ENCODE measurements at regions not wholly inside any gene's neighbourhood (a gene's known extent, or its start where the extent isn't known, plus 50 kb on each side); places are given as distances from the start of the nearest gene placed in this dataset.
"Not testable (repeated sequence)": the region's sequence is repeated elsewhere in the genome, so short reads cannot be mapped to it uniquely, and the experiment has no call there.

DNA sequence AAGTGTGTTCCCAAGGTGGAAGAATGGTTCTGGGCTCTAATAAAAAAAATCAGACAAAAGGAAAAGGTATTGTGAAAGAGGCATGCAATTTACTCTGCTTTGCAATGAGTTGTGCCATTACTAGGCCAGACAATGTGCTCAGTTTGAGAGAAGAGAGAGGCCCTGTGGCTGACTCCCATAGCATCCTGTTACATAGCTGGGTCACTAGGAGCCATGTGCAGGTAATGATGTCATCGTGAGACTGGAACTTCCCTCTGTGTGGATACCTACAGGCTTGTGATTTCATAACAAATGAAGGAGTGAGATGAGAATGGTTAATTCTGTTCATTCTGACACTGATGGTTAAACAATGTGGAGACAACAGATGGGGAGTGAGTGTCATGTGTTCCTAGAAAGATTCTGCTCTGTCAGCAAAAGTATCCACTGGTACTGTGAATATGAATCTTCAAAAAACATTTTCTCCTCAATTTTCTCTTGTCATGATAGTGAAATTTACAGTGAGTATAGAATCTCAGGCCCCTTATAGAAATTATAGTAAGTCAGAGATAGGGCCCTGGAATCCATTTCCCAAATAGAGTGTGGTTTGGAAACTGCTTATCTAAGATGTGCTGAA is 648.7 kb upstream of the DPPA4 start:
- H3K9ac ChIP-seq (ENCODE audit: low read depth, low read length), result no peak overlapping the region

DNA sequence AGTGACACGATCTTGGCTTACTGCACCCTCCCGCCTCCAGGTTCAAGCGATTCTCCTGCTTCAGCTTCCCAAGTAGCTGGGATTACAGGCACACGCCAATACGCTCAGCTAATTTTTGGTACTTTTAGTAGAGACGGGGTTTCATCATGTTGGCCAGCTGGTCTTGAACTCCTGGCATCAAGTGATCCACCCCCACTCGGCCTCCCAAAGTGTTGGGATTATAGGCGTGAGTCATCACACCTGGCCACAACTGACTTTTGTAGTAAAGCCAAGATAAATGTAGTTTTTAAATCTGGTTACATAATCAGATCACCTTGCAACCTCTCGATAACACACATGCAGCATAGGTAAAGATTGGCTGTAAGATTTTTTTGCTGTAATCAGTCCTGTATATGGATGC is 657.5 kb upstream of the DPPA4 start:
- no peaks in the 10 kb centered on the region for H3K36me3 ChIP-seq (ENCODE audit: insufficient read depth, low read length)
- H3K4me1 ChIP-seq (ENCODE audit: insufficient read depth, low read length), result no peaks in the 10 kb centered on the region
- no peaks in the 10 kb centered on the region for H3K9me3 ChIP-seq (ENCODE audit: control insufficient read depth, insufficient read depth, low read length)
- no peak overlapping the region for H3K9ac ChIP-seq (ENCODE audit: low read depth, low read length)

More for the DNA sequence above, 648.7 kb upstream of the DPPA4 start:
- Histone ChIP-seq H3K4me1 (ENCODE audit: insufficient read depth, low read length) (no peaks in the 10 kb centered on the region), H3K36me3 (ENCODE audit: insufficient read depth, low read length) (no peaks in the 10 kb centered on the region), H3K9me3 (ENCODE audit: control insufficient read depth, insufficient read depth, low read length) (no peaks in the 10 kb centered on the region)

DNA sequence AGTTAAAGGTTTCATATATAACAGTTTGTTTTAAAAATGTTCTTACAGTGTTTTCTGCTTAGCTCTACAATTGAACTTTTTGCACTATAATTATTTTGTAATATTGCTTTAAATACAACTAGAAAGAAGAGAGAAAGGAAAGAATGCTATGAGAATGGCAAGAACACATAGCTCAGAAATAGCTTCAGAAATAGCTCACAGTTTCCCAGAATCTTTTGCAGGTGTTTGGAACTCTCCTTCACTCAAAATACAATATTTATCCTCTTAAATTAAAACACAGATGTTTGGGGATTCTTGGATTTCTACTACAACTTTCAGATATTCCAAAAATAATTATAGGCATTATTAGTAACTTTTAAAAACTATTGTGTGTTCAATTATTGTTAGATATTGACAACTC is 658.0 kb upstream of the DPPA4 start:
- no peaks in the 10 kb centered on the region for H3K36me3 ChIP-seq (ENCODE audit: insufficient read depth, low read length)
- no peaks in the 10 kb centered on the region for H3K4me1 ChIP-seq (ENCODE audit: insufficient read depth, low read length)
- H3K9me3 ChIP-seq (ENCODE audit: control insufficient read depth, insufficient read depth, low read length), result no peaks in the 10 kb centered on the region
- no peak overlapping the region for H3K9ac ChIP-seq (ENCODE audit: low read depth, low read length)

DNA sequence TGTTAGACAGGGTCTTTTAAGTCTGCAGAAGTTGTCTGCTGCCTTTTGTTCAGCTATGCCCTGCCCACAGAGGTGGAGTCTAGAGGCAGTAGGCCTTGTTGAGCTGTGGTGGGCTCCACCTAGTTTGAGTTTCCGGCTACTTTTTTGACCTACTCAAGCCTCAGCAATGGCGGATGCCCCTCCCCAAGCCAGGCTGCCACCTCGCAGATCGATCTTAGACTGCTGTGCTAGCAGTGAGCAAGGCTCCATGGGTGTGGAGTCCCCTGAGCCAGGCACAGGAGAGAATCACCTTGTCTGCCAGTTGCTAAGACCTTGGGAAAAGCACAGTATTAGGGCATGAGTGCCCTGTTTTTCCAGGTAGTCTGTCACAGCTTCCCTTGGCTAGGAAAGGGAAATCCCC is 664.6 kb upstream of the DPPA4 start:
- H3K4me1 ChIP-seq (ENCODE audit: insufficient read depth, low read length); H3K9ac ChIP-seq (ENCODE audit: low read depth, low read length); H3K9me3 ChIP-seq (ENCODE audit: control insufficient read depth, insufficient read depth, low read length): not testable (repeated sequence)

DNA sequence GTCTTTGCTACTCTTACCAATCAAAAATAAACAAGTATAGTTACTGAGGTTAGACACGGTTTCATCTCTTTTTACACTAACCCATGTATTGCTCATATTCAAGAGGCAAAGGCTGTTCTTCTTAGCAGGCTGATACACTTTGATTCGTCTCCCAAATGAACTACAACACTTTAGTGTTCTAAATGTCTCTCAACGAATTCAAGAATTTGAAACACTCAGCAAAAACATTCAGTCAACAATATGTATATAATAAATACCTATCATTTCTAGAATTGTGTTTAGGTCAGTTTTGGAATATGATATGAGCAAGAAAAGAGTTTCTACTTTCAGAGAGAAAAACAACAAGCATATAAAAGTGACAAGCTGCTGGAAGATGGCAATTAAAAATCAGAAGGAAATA is 669.6 kb upstream of the DPPA4 start:
- Histone ChIP-seq H3K4me1 (ENCODE audit: insufficient read depth, low read length) (no peaks in the 10 kb centered on the region), H3K9me3 (ENCODE audit: control insufficient read depth, insufficient read depth, low read length) (no peaks in the 10 kb centered on the region), H3K9ac (ENCODE audit: low read depth, low read length) (no peak overlapping the region), H3K36me3 (ENCODE audit: insufficient read depth, low read length) (no peaks in the 10 kb centered on the region)

More for the DNA sequence above, 664.6 kb upstream of the DPPA4 start:
- H3K36me3 ChIP-seq (ENCODE audit: insufficient read depth, low read length), result not testable (repeated sequence)

DNA sequence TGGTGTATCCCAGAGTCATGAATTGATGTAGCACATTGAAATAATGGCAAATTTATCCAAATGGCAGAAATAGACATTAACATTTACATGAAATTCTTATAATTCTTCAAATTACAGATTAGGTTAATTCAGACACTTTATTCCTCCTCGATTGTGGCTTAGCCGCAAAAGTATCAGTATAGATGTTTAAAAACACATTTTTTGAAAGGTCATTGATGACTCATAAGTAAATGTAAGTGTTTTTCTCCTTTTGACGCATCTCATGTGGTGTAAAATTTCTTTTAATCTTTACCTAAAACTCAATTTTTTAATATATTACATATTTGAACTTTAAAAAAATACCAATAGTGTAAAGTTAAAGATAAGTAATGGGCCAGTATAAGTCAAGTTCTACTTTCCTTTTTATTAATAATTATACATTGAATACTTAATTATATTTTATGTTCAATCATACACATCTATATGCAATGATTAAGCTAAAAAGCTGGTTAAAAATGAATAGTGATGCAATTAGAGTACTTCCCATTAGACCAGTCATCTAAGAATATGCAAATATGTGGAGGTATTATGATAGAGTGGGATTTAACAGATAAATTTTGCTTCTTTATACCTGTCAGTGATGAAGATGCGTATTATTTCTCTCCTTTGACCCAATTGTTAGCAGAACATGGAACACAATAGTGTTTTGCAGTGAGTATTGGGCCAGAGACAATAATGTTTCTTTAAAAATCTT is 678.1 kb upstream of the DPPA4 start:
- Histone ChIP-seq H3K36me3 (ENCODE audit: insufficient read depth, low read length) (no peaks in the 10 kb centered on the region), H3K9me3 (ENCODE audit: control insufficient read depth, insufficient read depth, low read length) (no peaks in the 10 kb centered on the region), H3K9ac (ENCODE audit: low read depth, low read length) (no peak overlapping the region), H3K4me1 (ENCODE audit: insufficient read depth, low read length) (peaks cover 15% of the 10 kb centered on the region)

DNA sequence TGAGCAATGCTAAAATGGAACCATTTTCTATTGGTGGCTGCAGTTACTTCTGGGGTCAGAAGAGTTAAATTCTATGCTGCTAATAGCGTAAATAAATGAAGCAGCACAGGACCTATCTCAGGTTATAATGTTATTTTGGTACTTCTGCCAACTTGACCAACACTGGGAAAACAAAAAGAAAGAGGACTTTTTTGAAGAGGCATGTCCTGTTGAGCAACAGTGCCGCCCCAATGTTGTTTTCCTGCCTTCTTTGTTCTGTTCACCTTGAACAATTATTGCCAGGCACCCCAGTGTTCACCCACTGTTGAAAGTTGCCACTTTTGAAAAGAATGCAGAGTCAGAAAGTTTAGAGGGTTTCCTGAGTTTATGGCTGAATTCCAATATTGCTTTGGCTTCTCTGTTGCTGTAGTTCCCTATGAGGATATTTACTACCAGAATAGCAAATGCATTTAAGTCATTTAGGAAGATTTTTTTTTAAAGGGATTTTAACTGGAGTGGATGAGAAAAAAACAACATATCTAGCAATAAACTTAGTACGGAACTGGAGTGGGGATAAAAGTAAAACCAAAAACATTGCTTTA is 679.0 kb upstream of the DPPA4 start:
- Histone ChIP-seq H3K36me3 (ENCODE audit: insufficient read depth, low read length) (no peaks in the 10 kb centered on the region), H3K9me3 (ENCODE audit: control insufficient read depth, insufficient read depth, low read length) (no peaks in the 10 kb centered on the region), H3K9ac (ENCODE audit: low read depth, low read length) (no peak overlapping the region), H3K4me1 (ENCODE audit: insufficient read depth, low read length) (peaks cover 15% of the 10 kb centered on the region)

DNA sequence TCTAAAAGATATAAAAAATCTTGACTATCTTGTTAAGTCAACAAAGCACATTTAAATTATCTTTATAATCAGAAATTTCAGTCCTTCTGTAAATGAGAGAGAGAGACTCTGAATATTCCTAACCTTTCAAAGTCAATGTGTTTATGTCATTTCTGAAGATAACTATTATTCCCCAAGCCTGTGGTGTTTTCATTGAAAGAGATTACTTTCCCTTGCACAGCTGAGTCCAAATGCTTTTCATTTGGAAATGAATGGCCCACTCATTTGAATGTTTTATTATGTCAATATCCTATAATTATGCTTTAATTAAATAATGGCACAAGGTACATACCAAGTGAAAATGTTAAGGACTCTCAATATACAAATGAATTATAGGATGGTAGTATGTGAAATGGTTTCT is 680.0 kb upstream of the DPPA4 start:
- H3K36me3 ChIP-seq (ENCODE audit: insufficient read depth, low read length), result no peaks in the 10 kb centered on the region
- H3K9ac ChIP-seq (ENCODE audit: low read depth, low read length), result no peak overlapping the region
- H3K4me1 ChIP-seq (ENCODE audit: insufficient read depth, low read length), result peaks cover 15% of the 10 kb centered on the region
- H3K9me3 ChIP-seq (ENCODE audit: control insufficient read depth, insufficient read depth, low read length), result no peaks in the 10 kb centered on the region

DNA sequence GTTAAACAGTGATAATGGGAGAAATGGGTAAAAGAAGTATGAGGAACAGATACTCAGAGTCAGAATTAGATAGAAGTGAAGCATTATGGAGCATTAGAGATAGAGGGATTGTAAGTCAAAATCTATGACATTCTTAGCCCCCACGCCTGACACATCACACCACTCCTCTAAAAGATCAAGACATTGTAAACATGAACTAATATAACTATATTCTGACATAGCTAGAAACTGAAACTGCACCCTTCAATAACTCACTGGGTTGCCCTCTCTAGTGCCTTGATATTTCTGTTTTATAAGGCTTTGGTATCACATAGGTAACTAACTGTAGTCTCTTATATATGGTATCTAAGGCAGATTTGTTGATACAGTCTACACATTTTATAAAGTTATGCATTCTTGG is 684.3 kb upstream of the DPPA4 start:
- Histone ChIP-seq H3K9ac (ENCODE audit: low read depth, low read length) (no peak overlapping the region), H3K4me1 (ENCODE audit: insufficient read depth, low read length) (peaks cover 8% of the 10 kb centered on the region), H3K36me3 (ENCODE audit: insufficient read depth, low read length) (no peaks in the 10 kb centered on the region), H3K9me3 (ENCODE audit: control insufficient read depth, insufficient read depth, low read length) (no peaks in the 10 kb centered on the region)

DNA sequence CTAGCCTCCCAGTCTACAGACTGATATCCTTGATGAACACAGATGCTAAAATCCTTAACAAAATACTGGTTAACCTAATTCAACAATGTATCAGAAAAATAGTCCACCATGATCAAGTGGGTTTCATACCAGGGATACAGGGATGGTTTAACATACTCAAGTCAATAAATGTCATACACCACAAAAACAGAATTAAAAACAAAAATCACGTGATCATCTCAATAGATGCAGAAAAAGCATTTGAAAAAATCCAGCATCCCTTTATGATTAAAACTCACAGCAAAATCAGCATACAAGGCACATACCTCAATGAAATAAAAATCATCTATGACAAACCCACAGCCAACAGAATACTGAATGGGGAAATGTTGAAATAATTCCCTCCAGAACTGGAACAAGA is 685.7 kb upstream of the DPPA4 start:
- H3K36me3 ChIP-seq (ENCODE audit: insufficient read depth, low read length); H3K4me1 ChIP-seq (ENCODE audit: insufficient read depth, low read length); H3K9me3 ChIP-seq (ENCODE audit: control insufficient read depth, insufficient read depth, low read length); H3K9ac ChIP-seq (ENCODE audit: low read depth, low read length): not testable (repeated sequence)

DNA sequence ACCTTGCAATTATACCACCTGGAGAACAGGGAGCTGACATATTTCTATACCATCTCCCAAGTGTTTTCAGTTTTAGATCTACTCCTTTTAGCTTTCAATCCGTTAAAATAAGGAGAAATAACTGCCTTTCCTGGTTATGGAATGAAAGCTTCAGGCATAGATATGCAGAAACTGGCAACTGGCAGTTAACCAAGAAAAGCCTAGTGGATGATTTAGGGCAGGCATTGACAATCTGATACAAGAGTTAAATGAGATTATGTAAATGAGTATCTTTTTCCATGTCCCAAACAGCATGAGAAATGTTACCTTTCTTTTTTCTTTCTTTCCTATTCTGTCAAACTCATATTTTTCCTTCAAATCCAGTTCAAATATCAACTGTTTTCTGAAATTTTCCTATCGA is 689.1 kb upstream of the DPPA4 start:
- H3K9me3 ChIP-seq (ENCODE audit: control insufficient read depth, insufficient read depth, low read length), result no peaks in the 10 kb centered on the region
- no peaks in the 10 kb centered on the region for H3K4me1 ChIP-seq (ENCODE audit: insufficient read depth, low read length)
- H3K9ac ChIP-seq (ENCODE audit: low read depth, low read length), result no peak overlapping the region
- H3K36me3 ChIP-seq (ENCODE audit: insufficient read depth, low read length), result no peaks in the 10 kb centered on the region

DNA sequence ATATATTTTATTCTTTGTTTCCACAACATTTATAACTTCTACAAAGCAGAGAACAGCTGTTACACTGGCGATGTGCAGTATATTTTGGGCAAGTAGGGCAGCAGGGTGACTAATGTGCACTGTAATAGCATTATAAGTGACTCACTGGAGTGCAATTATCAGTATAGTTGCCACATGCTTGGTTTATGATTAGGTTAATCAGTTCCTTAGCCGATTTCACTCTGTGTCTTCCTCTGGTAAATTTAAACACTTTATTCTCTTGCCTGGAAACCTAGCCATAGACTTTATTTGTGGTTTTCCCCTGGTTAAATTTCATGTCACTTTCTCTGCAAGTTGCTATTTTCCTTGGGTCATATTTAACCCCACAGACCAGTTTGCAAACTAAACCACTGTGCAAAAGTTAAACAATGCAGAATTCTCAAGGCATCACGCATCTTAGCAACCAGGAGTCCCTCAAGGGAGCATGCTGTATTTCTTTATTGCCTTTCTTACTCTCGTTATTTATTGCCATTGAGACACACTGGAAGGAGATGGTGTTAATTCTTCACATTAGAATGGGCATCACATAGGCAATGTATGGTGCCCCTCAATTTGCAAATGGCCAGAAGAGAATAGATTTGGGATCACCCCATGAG is 690.2 kb upstream of the DPPA4 start:
- Histone ChIP-seq H3K9me3 (ENCODE audit: control insufficient read depth, insufficient read depth, low read length) (no peaks in the 10 kb centered on the region), H3K9ac (ENCODE audit: low read depth, low read length) (no peak overlapping the region), H3K36me3 (ENCODE audit: insufficient read depth, low read length) (no peaks in the 10 kb centered on the region), H3K4me1 (ENCODE audit: insufficient read depth, low read length) (no peaks in the 10 kb centered on the region)

DNA sequence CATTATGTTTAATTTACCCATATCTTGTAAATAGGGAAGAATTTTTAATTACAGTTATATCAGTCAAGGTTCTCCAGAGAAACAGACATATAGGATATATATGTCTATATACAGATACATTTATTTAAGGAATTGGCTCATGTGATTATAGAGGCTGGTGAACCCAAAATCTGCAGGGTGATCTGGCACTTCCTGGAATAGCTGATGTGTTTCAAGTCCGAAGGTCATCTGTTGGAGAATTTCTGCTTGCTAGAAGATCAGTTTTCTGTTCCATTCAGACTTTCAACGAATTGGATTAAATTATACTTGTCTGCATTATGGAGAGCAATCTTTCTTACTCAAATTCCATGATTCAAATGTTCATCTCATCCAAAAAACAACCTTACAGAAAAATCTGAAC is 694.6 kb upstream of the DPPA4 start:
- H3K36me3 ChIP-seq (ENCODE audit: insufficient read depth, low read length), result no peaks in the 10 kb centered on the region
- no peaks in the 10 kb centered on the region for H3K9me3 ChIP-seq (ENCODE audit: control insufficient read depth, insufficient read depth, low read length)
- H3K4me1 ChIP-seq (ENCODE audit: insufficient read depth, low read length), result no peaks in the 10 kb centered on the region
- no peak overlapping the region for H3K9ac ChIP-seq (ENCODE audit: low read depth, low read length)

DNA sequence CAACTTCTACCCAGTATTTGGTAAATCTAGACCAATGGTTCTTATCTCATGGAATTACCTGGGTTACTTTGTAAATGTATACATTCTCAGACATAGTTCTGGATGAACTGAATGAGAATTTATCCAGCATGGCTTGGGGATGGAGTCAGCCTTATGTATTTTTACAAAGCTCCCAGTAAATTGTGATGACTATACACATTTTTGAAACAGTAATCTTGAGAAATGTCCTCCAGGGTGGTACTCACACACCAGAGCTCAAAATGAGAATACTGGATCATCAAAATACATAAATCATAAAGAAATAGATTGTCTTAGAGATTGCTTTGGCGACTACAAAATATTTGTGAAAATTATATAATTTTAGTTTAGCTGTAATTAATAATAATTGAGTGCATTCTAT is 722.1 kb upstream of the DPPA4 start:
- Histone ChIP-seq H3K9me3 (ENCODE audit: control insufficient read depth, insufficient read depth, low read length) (no peaks in the 10 kb centered on the region), H3K9ac (ENCODE audit: low read depth, low read length) (no peak overlapping the region), H3K4me1 (ENCODE audit: insufficient read depth, low read length) (no peaks in the 10 kb centered on the region), H3K36me3 (ENCODE audit: insufficient read depth, low read length) (no peaks in the 10 kb centered on the region)

DNA sequence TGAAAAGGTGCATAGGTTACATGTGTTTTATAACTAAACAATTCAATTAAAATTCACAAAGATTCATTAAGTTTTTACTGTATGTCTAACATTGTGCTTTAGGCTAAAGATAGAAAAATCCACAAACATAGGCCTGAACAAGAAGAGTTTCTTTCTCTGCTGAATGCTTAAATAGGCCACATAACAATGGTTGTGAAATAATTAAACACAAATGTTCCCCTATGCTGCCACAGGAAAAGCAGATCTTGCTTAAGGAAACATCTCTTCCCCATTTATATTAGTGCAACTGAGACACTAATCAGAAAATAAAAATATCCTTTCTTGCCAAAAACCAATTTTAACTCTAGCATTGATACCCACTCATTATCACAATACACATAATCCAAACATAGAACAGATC is 725.4 kb upstream of the DPPA4 start:
- Histone ChIP-seq H3K9ac (ENCODE audit: low read depth, low read length) (no peak overlapping the region), H3K4me1 (ENCODE audit: insufficient read depth, low read length) (no peaks in the 10 kb centered on the region), H3K9me3 (ENCODE audit: control insufficient read depth, insufficient read depth, low read length) (no peaks in the 10 kb centered on the region), H3K36me3 (ENCODE audit: insufficient read depth, low read length) (no peaks in the 10 kb centered on the region)
